ENCODE measurements at regions not wholly inside any gene's neighbourhood (a gene's known extent, or its start where the extent isn't known, plus 50 kb on each side); places are given as distances from the start of the nearest gene placed in this dataset.

DNA sequence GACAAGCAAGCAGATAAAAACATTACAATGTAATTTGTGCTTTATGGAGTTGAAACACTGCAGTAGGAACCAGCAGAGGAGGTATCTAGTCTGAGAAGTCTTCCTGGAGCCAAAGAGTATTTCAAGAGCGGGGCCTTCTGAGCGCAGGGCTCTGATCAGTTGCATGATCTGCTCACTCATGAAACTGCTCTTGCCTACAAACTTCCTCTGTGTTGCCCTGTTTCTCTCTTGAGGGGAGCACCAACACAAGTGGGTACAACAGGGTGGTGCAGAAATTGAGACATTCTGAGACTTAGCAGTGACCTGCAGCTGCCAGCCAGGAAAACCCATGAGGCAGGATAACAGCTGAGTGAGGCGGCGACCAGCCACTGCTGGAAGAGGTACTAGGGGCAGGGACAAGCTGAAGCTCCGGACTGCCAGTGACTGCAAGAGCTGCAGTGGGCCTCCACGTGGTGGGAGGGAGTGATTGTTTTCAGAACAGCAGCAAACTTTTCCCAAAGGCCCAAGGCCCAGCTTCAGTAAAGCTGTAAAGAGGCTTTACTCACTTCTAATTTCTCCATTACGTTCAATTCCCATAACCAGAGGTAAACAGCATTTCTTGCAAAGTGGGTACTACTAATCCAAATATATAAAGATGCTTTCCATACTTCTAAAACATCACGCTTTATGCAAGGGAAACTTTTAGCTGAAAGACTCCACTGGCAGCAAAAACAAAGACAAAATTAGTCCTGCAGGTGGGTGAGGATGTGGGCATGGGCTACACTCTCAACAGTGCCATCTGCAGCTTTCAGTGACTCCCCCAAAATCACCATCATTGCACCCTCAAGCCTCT lies 69.0 kb upstream of the LPP start:
- H3K4me1 Mint-ChIP-seq (ENCODE audit: unreplicated experiment) = peaks cover 8% of the 10 kb centered on the region
- no peak overlapping the region for H3K27ac Mint-ChIP-seq
- no peaks in the 10 kb centered on the region for H3K27me3 Mint-ChIP-seq

DNA sequence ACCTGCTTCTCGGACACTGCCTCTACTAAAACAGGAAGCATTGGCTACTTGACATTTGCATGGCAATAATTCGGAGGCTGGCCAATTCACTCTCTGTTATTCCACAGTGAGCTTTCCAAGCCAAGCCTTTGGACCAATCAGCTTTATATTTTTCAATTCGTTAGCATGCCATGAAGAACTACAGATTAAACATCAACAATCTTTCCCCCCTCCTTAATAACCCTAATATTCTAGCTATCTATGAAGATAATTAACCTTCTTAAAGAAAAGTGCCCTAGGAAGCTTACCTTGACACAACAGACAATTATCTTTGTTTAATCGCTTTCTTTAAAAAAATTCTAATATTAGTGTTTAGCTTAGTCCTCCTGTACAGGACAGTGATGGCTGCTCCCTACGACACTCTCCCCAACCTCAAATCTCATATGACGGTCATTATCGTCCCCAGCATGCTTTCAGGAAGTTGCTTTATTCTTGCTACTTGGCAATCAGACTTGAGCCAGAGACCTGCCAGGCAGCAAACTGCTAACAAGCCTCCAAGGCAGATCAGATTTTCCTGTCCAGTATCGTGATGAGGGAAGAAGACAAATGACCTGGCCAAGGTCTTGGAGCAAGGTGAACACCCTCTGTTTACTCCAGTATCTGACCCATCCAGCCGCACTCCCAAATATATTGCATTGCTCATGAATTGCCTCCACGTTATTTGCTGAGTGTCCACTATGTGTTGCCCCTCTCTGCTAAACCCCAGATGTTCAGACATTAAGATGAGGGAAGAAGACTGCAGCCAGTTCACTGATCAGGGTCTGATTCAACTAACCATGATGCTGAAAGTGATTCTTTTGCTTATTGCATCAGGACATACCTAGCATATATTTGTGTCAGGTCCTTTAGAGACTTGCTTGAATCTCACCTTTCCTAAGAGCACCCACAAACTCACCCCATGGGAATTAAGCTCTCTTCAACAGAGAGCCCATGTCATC lies 68.1 kb upstream of the LPP start:
- no peak for DNase-seq (ENCODE audit: extremely low spot score, unreplicated experiment)
- Mint-ChIP-seq H3K4me3 (no peak overlapping the region), H3K27me3 (no peaks in the 10 kb centered on the region), H3K36me3 (no peaks in the 10 kb centered on the region), H3K27ac (no peak overlapping the region), H3K9me3 (peaks cover 6% of the 10 kb centered on the region), H3K4me1 (ENCODE audit: unreplicated experiment) (peaks cover 8% of the 10 kb centered on the region)
- TF ChIP-seq, protein P1, sequence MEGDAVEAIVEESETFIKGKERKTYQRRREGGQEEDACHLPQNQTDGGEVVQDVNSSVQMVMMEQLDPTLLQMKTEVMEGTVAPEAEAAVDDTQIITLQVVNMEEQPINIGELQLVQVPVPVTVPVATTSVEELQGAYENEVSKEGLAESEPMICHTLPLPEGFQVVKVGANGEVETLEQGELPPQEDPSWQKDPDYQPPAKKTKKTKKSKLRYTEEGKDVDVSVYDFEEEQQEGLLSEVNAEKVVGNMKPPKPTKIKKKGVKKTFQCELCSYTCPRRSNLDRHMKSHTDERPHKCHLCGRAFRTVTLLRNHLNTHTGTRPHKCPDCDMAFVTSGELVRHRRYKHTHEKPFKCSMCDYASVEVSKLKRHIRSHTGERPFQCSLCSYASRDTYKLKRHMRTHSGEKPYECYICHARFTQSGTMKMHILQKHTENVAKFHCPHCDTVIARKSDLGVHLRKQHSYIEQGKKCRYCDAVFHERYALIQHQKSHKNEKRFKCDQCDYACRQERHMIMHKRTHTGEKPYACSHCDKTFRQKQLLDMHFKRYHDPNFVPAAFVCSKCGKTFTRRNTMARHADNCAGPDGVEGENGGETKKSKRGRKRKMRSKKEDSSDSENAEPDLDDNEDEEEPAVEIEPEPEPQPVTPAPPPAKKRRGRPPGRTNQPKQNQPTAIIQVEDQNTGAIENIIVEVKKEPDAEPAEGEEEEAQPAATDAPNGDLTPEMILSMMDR (conservative IDR thresholded peaks at IDR 0.05) = no peak

More for the DNA sequence above, 69.0 kb upstream of the LPP start:
- TF ChIP-seq, protein P1 (conservative IDR thresholded peaks at IDR 0.05) = no peak
- no peak for DNase-seq (ENCODE audit: extremely low spot score, unreplicated experiment)
- Mint-ChIP-seq H3K4me3 (no peak overlapping the region), H3K9me3 (peaks cover 6% of the 10 kb centered on the region), H3K36me3 (no peaks in the 10 kb centered on the region)

DNA sequence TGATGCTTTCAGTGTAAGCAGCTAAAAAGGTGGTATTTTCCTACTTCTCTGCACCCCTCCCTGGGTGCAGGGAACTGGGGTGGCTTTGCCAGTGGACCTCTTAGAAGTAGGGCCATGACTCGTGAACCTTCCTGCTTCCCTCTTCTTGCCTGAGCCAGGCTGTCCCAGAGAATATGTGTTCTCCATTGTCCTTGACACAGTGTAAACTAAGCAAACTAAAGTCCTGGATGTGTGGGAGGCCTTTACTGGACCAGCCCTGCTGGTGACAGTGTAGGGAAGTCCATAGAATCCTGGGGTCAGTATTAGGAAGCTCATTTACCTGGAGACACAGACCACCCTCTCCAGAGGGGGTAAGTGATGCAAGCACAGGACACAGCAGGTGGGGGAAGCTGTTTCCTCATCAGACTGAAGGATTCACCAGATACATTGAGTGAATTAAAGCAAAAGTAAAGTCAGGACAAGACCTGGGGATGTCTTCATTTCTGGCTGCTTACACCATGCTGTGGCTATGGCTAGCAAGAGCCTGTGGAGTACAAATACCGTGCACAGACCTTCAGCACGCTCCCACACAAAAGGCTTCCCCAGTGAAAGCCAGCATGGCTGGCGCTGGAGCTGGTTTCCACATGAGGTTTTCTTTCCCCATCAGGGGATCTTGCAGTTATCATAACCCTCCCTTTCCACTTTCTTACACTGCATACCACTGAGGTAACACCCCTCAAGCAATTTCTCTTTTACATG lies 64.8 kb upstream of the LPP start:
- no peak overlapping the region for H3K27ac Mint-ChIP-seq
- H3K9me3 Mint-ChIP-seq = no peaks in the 10 kb centered on the region
- H3K4me3 Mint-ChIP-seq = no peak overlapping the region
- TF ChIP-seq, protein P1 (conservative IDR thresholded peaks at IDR 0.05) = no peak
- no peaks in the 10 kb centered on the region for H3K27me3 Mint-ChIP-seq
- no peaks in the 10 kb centered on the region for H3K36me3 Mint-ChIP-seq
- DNase-seq (ENCODE audit: extremely low spot score, unreplicated experiment) = no peak
- peaks cover 8% of the 10 kb centered on the region for H3K4me1 Mint-ChIP-seq (ENCODE audit: unreplicated experiment)

DNA sequence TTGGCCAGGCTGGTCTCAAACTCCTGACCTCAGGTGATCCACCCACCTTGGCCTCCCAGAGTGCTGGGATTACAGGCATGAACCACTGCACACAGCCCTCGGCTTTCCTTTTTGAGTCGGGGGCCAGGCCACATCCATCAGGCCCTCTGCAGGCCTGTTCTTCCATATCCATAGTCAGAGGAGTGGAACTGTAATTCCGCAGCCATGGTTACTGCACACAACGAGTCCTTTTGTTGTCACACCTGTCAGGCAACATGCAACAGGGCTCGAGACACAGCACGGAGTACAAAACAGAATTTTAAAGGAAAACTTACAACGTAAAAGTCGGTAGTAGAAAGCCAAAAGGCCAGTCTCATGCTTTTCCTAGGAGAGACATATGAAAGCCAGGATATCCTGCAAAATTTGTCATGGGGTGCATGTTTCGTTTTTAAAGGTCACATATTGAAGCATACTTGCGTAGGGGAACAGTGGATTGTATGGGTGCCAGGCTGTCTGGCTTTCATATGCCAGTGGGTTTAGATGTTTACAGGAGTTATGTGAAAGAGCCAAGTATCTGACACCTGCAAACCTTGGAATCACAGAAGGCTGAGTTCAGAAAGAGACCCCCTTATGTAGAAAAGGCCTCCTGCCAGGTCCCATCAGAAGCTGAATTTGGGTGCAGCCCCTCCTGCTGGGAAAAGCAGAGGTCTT lies 63.2 kb upstream of the LPP start:
- no peak for DNase-seq (ENCODE audit: extremely low spot score, unreplicated experiment)
- no peak overlapping the region for H3K4me3 Mint-ChIP-seq
- TF ChIP-seq, protein P1 (conservative IDR thresholded peaks at IDR 0.05) = no peak
- no peak overlapping the region for H3K27ac Mint-ChIP-seq
- H3K27me3 Mint-ChIP-seq = no peaks in the 10 kb centered on the region
- H3K36me3 Mint-ChIP-seq = no peaks in the 10 kb centered on the region
- peaks cover 5% of the 10 kb centered on the region for H3K4me1 Mint-ChIP-seq (ENCODE audit: unreplicated experiment)
- H3K9me3 Mint-ChIP-seq = no peaks in the 10 kb centered on the region

DNA sequence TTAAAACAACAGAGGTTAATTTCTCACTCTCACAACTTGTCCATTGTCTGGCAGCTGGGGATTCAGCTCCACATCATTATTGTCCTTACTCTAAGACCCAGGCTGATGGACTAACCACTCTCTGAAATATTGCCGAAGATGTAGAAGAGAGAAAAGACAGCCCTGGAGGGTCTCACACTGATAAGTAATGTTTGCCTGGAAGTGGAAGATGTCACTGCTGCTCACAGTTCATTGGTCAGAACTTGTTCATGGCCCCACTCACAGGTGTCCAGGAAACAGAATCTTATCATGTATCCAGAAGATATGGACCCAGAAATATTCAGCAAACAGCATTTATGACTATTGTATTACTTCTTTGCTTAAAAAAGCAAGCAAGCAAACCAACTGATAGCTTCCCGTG lies 62.2 kb upstream of the LPP start:
- TF ChIP-seq, protein P1 (conservative IDR thresholded peaks at IDR 0.05) = no peak
- Mint-ChIP-seq H3K27ac (no peak overlapping the region), H3K27me3 (no peaks in the 10 kb centered on the region), H3K9me3 (no peaks in the 10 kb centered on the region), H3K4me3 (no peak overlapping the region), H3K4me1 (ENCODE audit: unreplicated experiment) (no peaks in the 10 kb centered on the region), H3K36me3 (no peaks in the 10 kb centered on the region)
- DNase-seq (ENCODE audit: extremely low spot score, unreplicated experiment) = no peak
